GM20431 (cell line): ENCODE measurements at regions not wholly inside any gene's neighbourhood (a gene's known extent, or its start where the extent isn't known, plus 50 kb on each side); places are given as distances from the start of the nearest gene placed in this dataset.

Experiments
- in situ Hi-C: fragments of 300-500 bp; cut with MseI, MboI; formaldehyde crosslinking; loops from one replicate; pipeline ENCODE4 v1.15.0; 2020; ENCODE audit warnings: low sequenced_read_pairs; ENCODE audit not compliant: unreplicated experiment

DNA sequence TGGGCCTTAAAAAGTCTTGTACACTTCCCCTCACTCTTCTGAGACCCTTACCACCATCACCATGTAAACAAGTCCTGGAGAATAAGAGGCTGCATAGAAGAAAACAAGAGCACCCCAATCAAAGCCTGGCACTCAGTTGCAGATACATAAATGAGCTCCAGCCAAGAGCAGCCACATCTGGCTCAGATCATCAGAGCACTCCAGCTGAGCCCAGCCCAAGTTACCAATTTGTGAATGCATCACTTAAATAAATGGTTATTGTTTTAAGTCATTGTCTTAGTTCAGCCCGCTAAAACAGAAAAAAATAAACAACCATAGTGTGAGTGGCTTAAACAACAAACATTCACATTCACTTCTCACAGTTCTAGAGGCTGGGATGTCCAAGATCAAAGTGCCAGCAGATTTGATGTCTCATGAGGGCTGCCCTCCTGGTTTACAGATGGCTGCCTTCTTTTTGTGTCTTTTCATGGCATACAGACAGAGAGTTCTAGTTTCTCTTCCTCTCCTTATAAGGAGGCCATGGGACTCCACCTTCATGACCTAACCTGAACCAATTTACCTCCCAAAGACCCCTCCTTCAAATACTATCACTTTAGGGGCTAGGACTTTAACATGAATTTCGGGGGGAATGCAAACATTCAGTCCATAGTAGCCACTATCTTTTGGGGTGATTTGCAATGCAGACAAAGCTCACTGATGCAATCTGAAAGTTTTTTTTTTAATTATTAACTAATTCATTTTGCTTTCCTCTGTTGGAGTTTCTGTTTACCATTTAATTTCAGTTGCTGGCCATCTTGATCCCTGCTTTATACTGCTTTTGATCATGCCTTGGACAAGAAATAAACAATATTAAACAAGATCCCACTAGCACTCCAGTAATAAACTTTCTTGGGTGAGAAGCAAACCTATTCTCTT lies 187.5 kb upstream of the ACVR2A start:
- in situ Hi-C loops = no loop called here

DNA sequence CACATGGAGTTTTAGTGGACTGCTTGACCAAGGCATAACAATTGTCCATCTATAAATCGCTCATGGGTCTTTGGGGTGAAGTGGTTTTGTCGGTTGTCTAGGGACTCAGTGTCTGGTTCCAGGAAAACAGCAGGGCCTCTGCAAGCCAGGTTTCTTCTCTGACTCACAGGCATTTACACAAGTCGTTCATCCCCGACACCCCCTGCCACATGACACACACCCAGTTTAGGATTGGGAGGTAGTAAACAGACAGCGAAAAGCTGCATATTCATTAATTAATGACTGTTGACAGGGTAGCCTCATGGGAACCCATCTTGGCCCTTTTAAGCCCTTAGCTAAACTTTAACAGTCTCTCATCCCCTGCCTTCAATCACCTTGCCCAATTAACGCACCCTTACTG lies 194.8 kb upstream of the ACVR2A start:
- in situ Hi-C loops = no loop called here

DNA sequence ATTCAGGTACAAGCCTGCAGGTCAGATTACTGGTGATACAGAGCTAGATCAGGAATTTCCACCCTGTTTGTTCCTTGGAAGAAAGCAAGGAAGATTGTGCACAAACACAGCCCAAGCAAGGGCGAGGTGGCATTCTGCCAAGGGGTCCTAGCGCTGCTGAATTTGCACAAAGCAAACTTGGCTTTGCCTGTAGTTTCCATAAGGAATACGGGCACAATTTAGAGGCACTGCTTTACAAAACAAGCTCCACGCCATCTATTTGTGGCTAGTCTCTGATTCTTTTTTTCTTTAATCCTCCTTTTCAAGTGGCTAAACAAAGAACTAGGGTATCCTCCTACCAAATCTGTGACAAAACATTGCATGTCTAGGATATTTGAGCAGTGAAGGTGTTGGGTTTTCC lies 195.5 kb upstream of the ACVR2A start:
- in situ Hi-C loops = no loop called here

DNA sequence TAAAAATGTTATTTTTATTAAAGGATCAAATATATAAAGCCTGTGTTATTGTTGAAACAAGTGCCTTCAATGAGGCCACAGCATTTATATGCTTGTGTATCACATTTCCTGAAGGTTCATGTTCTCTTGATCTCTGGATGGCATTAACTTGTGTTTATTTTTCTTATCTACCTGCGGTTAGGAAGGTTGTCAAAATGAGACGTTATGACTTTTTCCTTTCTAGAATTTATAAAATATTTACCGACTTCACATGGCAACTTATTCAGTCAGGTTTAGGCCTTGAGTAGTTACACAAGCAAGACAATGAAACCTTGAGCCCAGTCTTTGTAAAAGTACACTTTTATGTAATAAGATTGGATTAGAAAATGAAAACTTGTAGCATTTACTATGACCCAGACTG lies 196.4 kb upstream of the ACVR2A start:
- in situ Hi-C loops = no loop called here

DNA sequence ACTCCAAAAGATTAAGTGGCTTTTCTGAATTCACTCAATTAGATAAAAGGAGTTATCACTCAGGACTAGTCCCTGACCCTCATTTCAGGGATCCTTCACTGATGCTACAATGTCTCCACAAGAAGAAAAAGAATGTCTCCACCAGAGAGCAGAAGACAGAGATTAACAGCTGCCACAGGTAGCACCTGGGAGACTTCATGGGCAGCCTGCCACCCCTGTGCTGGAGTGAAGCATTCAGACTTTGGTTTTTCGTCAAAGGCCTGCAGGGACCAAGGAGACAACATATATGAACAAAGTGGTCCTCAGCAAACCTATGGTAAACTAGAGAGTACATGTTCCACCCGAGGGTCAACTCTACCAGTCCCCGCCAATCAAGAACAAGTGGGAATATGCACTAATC lies 197.0 kb upstream of the ACVR2A start:
- in situ Hi-C loops = no loop called here

DNA sequence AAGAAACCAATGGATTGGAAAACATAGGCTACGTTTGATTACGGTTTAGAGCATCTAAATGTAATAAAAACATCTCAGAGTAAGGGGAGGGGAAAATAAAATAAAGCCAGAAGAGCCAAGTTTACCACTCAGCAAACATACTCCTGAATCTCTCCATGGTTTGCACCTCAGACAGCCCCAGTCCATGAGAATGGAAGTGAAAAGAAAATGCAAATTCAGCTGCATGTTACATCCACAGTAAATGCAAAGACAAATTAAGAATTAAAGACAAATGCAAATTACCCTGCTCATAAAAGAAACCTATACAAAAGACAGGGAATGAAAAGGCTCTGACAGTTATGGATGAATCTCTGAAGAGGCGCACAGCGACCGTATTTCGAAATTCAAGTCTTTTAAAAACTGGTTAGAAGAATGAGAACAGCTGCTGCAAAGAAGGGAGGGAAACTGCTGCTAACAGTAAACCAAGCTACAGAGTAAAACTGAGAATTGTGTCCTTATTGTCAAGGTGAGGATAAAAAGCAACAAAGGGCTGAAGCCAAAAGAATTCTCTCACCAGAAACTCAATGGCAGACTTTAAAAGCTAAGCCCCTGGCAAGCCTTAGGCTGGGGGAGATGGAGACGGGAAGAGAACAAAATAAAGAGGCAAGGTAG lies 197.9 kb upstream of the ACVR2A start:
- in situ Hi-C loops = no loop called here

DNA sequence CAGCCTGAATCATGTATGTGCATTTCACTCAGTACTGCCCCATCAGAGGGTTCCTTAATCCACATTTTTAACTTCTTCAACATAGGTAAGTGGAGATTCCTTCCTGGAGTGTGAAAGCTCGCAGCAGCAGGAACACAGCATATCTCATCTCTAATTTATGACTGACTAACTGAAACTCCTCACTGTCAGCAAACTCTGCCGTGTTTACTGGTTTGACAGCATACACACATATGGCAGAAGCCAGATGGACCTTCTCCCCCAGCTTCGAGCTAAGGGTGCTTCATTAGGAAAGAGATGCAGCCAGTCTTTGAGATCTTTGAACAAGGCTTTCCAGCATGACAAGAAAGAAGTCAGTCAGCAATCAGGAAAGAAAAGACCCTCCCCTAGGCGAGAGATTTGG lies 200.3 kb upstream of the ACVR2A start:
- in situ Hi-C loops = no loop called here

DNA sequence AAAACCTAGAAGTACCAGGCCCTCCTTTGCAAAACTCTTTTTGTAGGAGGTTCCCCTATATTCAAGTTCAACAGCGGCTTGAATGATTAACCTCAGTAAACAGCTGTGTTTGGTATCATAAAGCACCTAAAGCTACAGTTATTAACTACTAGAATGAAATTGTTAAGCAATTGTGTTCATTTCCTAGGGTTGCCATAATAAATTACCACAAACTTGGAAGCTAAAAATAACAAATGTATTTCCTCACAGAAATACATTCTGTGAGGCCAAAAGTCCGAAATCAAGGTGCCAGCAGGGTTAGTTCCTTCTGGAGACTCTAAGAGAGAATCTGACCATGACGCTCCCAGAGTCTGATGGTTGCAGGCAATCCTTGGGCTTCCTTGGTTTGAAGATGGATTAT lies 202.1 kb upstream of the ACVR2A start:
- in situ Hi-C loops = no loop called here

DNA sequence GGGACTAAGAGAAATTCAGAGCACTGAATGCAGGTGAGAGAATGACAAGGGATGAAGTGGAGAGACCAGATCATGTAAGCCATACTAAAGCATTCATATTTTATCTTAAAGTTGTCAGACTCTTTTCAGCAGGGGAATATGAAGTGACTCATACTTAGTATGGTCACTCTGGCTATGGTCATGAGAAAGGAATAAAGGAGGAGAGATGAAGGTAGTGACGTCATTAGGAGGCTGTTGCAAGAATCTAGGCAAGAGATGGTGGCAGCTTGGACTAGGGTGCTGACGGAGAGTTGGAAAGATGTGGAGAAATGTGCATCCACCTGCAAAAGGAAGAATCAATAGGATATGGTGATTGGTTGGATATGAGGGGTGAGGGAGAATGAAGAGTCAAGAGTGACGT lies 203.2 kb upstream of the ACVR2A start:
- in situ Hi-C loops = no loop called here

DNA sequence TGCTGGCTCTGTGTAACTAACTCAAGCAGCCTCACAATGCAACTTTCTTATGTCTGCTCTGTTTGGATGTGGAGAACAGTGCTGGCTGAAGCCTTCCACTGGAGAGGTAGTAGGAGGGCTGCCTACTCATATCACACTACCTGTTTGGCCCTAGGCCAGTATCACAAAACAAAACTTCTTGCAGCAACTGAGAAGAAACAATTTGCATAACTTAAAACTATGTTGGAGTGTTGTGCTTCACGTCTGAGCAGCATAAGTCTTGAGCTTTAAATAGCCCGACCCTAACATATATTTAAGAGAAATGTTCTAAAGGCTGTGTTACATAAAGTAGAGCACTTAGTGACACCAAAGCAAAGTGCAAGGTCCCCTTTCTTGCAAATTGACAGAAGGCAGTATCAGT lies 204.9 kb upstream of the ACVR2A start:
- in situ Hi-C loops = no loop called here

DNA sequence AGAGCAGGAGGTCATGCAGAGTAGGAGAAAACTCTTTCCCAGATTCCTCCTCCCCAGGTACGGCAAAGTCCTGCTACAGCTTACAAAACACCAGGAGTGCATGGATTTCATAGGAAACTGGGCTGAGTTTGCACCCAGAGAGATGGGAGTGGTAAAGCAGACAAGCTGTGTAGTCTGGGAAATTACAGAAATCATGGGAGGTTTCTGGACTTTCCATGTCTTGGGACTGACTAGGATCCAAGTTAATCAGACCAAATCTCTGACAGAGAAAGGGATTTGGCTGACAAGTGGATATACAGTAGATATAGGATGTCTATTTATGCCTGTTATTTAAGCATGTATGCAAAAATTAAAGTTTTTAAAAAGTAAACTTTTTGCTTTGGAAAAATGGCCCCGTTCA lies 205.4 kb upstream of the ACVR2A start:
- in situ Hi-C loops = no loop called here

DNA sequence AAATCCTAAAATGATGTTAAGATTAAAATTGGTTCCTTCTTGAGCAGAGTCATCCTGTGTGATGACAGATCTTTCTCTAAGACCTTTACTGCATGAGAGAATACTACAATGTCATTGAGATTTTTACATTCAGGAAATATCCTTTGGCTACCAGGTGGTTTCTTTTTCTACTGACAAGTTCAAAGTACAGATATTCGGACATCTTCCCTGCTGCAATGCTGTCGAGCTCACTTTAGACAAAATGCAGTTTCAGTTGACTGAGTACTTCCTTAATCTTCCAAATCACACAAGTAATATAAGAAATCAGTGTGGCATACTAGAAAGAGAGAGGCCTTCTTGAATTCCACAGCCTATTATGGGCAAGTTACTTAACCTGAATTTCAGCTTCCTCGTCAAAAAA lies 207.9 kb upstream of the ACVR2A start:
- in situ Hi-C loops = no loop called here

DNA sequence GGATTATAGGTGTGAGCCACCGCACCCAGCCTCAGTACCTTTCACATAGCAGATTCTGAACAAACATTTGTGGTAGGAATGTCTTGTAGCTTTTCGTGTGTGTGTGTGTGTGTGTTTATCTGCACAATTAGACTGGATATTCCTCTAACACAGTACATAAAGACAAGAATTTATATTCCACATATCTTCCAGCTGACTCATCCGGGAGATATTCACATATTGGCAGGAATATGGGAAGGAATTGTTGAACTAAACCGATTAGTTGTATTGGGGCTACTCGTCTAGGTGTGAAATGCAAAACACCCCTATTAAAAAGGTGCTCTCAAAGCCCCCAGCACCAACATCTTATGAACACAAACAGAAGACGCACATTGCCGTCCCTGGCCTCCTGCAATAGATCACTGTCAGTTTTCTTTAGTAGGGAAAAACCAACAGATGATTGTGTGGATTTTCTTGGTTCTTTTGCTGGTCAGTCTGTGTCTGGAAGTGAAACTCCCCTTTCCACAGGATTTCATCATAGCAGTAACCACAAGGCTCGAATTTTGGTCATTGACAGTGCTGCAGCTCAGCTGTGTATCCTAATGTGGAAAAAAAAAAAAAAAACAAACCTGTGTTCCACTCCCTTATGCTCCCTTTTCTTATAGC lies 208.5 kb upstream of the ACVR2A start:
- in situ Hi-C loops = no loop called here

DNA sequence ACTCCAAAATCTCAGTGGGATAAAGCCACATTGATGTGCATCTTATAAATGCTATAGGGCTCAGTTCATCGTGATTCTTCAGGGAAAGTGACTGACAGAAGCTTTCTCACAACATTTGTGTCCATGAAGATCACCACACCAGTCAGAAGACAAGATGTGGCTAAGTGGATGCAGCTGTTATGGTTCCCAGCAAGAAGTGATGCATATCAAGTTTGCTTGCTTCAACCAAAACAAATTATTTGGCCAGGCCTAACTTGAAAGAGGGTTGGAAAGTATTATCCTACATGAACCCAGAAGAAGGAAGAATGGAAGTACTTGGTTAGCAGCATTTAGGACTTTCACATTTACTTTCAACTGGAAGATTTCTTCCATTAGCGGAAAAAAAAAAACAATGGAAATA lies 210.0 kb upstream of the ACVR2A start:
- in situ Hi-C loops = no loop called here

DNA sequence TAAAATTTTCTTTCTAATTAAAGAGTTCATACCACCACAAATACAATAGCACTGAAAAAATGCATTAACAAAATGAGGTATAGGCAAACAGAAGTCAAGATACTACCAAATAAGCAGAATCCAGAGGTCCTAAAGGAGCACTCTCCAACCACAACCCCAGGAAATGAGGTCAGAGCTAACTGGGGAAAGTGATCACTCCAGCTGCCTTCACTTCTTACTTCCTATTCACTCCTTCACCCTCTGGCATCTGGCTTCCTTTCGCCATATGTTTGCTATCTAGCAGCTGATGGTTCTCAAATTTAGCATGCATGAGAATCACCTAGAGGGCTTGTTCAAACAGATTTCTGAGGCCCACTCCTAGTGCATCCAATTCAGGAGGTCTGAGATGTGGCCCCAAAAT lies 212.6 kb upstream of the ACVR2A start:
- in situ Hi-C loops = no loop called here

DNA sequence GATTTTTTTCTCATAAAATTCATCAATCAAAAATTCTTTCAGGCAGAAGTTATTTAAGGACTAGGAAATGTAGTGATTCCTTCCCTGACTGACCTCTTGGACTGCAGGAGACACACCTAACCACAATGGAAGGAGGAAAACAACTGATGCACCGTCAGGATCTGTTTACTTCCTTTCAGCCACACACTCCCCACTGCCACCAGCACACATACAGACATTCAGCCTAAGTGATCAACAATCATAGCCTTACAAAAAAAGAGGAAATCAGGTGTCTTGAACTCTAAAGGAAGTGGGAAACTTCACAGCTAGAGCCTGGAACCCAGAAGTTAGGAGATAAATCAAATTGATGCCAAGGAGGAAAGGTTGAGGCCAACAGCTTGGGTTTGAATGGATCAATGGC lies 213.5 kb upstream of the ACVR2A start:
- in situ Hi-C loops = no loop called here

DNA sequence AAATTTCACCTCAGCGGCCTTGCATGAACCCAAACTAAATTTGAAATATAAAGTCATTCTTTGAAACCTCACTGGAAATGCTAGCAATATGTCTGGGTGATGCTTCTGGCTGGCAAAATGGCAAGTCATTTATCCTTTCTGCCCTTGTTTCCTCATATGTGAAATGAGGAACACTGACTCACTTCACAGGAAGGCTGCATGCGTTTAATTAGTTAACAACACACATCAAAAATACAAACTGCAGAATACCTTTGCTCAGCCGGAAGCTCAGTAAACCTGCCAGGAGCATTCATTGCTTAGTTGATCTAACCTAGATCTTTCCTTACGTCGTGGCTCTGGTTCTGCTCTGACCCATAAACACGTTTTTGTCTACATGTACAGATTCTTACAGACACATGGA lies 214.2 kb upstream of the ACVR2A start:
- in situ Hi-C loops = no loop called here

DNA sequence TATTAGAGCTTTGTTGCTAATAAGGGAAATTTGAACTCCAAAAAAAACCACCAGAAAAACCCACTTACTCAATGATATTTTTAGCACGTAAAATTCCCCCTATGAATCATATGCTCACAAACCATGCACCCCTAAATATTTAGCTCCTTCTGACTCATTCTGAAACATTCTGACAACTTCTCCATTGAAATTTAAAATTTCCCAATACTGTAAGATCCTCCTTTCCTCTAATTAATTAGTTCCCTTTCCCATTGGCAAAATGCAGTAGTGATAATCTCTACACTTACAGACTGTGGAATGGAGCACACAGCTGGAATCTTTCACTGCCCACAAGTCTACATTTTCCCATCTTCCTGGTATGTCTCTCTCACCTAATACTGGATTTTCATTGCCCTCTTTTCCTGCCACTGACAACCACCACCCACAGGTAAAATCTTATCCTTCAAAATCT lies 215.8 kb upstream of the ACVR2A start:
- in situ Hi-C loops = no loop called here

DNA sequence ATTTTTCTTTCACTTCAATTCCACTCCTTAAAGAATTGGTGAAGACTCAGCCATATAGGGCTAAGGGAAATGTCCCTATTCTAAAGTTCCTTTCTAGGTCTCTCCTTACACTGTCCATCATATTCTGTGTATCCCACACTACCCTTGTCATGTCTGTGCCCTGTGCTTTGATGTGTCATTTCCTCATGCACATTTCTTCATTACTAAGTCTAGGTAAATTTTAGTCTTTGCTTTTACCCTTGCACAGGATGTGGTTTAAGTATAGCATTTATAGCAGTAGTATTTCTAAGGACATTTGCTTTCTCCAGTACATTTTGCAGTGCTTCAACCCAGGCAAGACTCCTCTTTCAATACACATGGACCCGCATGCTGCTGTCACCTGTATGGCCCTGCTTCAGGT lies 221.5 kb upstream of the ACVR2A start:
- in situ Hi-C loops = no loop called here

DNA sequence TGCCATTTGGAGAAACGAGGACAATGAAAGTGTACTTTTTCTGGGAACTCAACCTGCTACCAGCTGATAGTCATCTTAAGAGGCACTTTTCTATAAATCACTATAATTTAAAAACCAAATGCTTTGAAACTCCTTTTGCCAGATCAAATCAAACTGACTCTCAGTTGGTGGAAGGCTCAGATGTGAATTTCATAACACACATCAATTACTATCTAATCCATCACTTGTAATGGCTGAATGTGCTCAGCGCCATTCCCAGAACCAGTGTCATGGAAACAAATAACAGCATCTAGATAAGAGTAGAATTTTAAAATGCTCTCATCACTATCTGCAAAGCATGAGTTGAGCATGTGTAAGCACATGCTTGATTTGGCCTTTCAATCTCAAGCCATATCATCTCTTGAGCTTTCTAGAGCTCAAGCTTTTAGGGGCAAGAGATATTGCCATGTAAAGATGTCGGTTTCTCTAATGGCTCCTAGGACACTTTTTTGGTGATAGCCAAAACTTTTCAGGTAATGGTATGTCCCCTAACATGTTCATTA lies 223.1 kb upstream of the ACVR2A start:
- in situ Hi-C loops = no loop called here

DNA sequence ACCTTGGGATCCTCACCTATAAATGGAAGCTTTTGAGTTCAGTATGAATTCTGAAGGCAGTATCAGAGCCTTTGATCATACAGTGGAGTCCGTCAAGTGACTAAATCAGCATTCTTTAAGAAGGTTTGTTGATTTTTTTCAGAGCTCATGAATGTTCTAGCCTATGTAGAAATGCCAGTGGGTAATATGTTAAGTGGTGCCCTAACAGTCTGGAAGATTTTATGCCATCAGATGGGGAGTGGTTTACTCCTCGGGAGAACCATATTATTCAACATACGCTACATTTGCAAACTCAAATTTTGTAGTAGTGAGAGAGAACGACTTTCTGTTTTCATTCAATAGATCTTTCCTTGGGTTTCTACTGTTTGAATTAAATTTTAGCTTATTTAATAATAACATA lies 225.0 kb upstream of the ACVR2A start:
- in situ Hi-C loops = no loop called here
